Stimulated activated naive CD8-positive, alpha-beta T cell treated with anti-CD3 and anti-CD28 coated beads, Interleukin-15, Interleukin-2, amounts not matched to agents 100 U/mL and 50 U/mL, for 24 hours (primary cell): ENCODE measurements at regions not wholly inside any gene's neighbourhood (a gene's known extent, or its start where the extent isn't known, plus 50 kb on each side); places are given as distances from the start of the nearest gene placed in this dataset.
"Not testable (repeated sequence)": the region's sequence is repeated elsewhere in the genome, so short reads cannot be mapped to it uniquely, and the experiment has no call there.

Source experiments
- ATAC-seq: fragments of 150-1000 bp; cut with Tn5 transposase; one replicate; pipeline ENCODE4 v1.10.0; 2021
- DNase-seq: peaks from one replicate; pipeline ENCODE4 v3.0.0; 2021

- ATAC-seq: no peak
- DNase-seq: no peak
Observed at GRCh38 chr22:33142282-33143055, 84.3 kb upstream of the SYN3 start.

- no peak for ATAC-seq
- DNase-seq: no peak
Observed at GRCh38 chr22:33139937-33140336, 81.8 kb upstream of the SYN3 start.

- ATAC-seq, DNase-seq: not testable (repeated sequence)
Observed at GRCh38 chr22:33138333-33138732, 80.2 kb upstream of the SYN3 start.

GRCh38 chr22:33130473-33130872 is 72.3 kb upstream of the SYN3 start:
- no peak for DNase-seq
- ATAC-seq: no peak

- ATAC-seq (no peak), DNase-seq (no peak)
Observed at GRCh38 chr22:33129621-33130020, 71.4 kb upstream of the SYN3 start.

- no peak for DNase-seq
- ATAC-seq: no peak
Observed at GRCh38 chr22:33126881-33127280, 68.7 kb upstream of the SYN3 start.

- ATAC-seq: no peak
- no peak for DNase-seq
Observed at GRCh38 chr22:33124471-33124870, 66.3 kb upstream of the SYN3 start.

- ATAC-seq, DNase-seq: not testable (repeated sequence)
Observed at GRCh38 chr22:33122439-33122838, 64.3 kb upstream of the SYN3 start.

GRCh38 chr22:33119044-33119443 is 60.9 kb upstream of the SYN3 start:
- ATAC-seq (no peak), DNase-seq (no peak)

GRCh38 chr22:33117821-33118220 is 59.6 kb upstream of the SYN3 start:
- DNase-seq (no peak), ATAC-seq (no peak)

GRCh38 chr22:33116841-33117547 is 58.8 kb upstream of the SYN3 start:
- peak; percentile 46 for ATAC-seq
- DNase-seq: no peak

- no peak for ATAC-seq
- DNase-seq: no peak
Observed at GRCh38 chr22:33114565-33114964, 56.4 kb upstream of the SYN3 start.

- no peak for DNase-seq
- ATAC-seq: no peak
Observed at GRCh38 chr22:33112580-33112979, 54.4 kb upstream of the SYN3 start.

- ATAC-seq: no peak
- DNase-seq: no peak
Observed at GRCh38 chr22:33111491-33111890, 53.3 kb upstream of the SYN3 start.

GRCh38 chr22:33110562-33111163 is 52.5 kb upstream of the SYN3 start:
- no peak for ATAC-seq

GRCh38 chr22:33109514-33110430 is 51.6 kb upstream of the SYN3 start:
- ATAC-seq (no peak), DNase-seq (no peak)

More at GRCh38 chr22:33110562-33111163, 52.5 kb upstream of the SYN3 start:
- DNase-seq: no peak

- no peak for ATAC-seq
Observed at GRCh38 chr22:33108037-33108436, 49.9 kb upstream of the SYN3 start.

More at GRCh38 chr22:33108037-33108436, 49.9 kb upstream of the SYN3 start:
- no peak for DNase-seq
